Mesendoderm (in vitro differentiated cells): ENCODE measurements at regions not wholly inside any gene's neighbourhood (a gene's known extent, or its start where the extent isn't known, plus 50 kb on each side); places are given as distances from the start of the nearest gene placed in this dataset.
A peak's percentile ranks its signal among the peaks of the same experiment; 100 is the strongest.

ENCODE experiments used
- DNase-seq: peaks from one replicate; pipeline ENCODE4 v3.0.0; 2013
- H2AK5ac ChIP-seq: 2 replicates; pipeline ENCODE4 v1.6.1; 2013; ENCODE audit warnings: low read length, inconsistent platforms
- H2BK120ac ChIP-seq: 2 replicates; pipeline ENCODE4 v1.6.1; 2013; ENCODE audit warnings: low read depth, mild to moderate bottlenecking, low read length, moderate library complexity, mixed read lengths
- H2BK15ac ChIP-seq: replicated peaks from 2 replicates; pipeline ENCODE4 v1.6.1; 2013; ENCODE audit warnings: low read depth, mild to moderate bottlenecking, moderate library complexity
- H2BK5ac ChIP-seq: 2 replicates; pipeline ENCODE4 v1.6.1; 2013; ENCODE audit warnings: low read length, inconsistent platforms
- H3K18ac ChIP-seq: 2 replicates; pipeline ENCODE4 v1.6.1; 2013; ENCODE audit warnings: mild to moderate bottlenecking, low read length, mixed read lengths
- H3K23ac ChIP-seq: one replicate; pipeline ENCODE4 v1.6.1; 2013; ENCODE audit warnings: low read length
- H3K27ac ChIP-seq: 2 replicates; pipeline ENCODE4 v1.5.1; 2013; ENCODE audit warnings: low read depth, mild to moderate bottlenecking, inconsistent platforms, low read length, moderate library complexity
- H3K27me3 ChIP-seq: 2 replicates; pipeline ENCODE4 v1.6.1; 2013; ENCODE audit warnings: low read length, control low read depth, mild to moderate bottlenecking, inconsistent platforms; ENCODE audit not compliant: insufficient read depth, poor library complexity
- H3K36me3 ChIP-seq: 2 replicates; pipeline ENCODE4 v1.6.1; 2013; ENCODE audit warnings: low read length, inconsistent platforms; ENCODE audit not compliant: control insufficient read depth, insufficient read depth
- H3K4ac ChIP-seq: one replicate; pipeline ENCODE4 v1.6.1; 2013; ENCODE audit warnings: low read depth, mild to moderate bottlenecking, low read length, moderate library complexity
- H3K4me1 ChIP-seq: 2 replicates; pipeline ENCODE4 v1.6.1; 2013; ENCODE audit warnings: low read depth, low read length, inconsistent platforms; ENCODE audit not compliant: control insufficient read depth
- H3K4me2 ChIP-seq: 2 replicates; pipeline ENCODE4 v1.6.1; 2013; ENCODE audit warnings: low read length
- H3K4me3 ChIP-seq: 2 replicates; pipeline ENCODE4 v1.5.1; 2013; ENCODE audit warnings: mild to moderate bottlenecking, low read length
- H3K56ac ChIP-seq: one replicate; pipeline ENCODE4 v1.6.1; 2013; ENCODE audit warnings: low read length
- H3K79me1 ChIP-seq: 2 replicates; pipeline ENCODE4 v1.6.1; 2013; ENCODE audit warnings: low read length, inconsistent platforms
- H3K79me2 ChIP-seq: 2 replicates; pipeline ENCODE4 v1.6.1; 2013; ENCODE audit warnings: mild to moderate bottlenecking, low read length; ENCODE audit not compliant: control insufficient read depth, insufficient read depth
- H3K9ac ChIP-seq: 2 replicates; pipeline ENCODE4 v1.6.1; 2013; ENCODE audit warnings: low read length, inconsistent platforms
- H4K5ac ChIP-seq: one replicate; pipeline ENCODE4 v1.6.1; 2013; ENCODE audit warnings: low read length
- H4K8ac ChIP-seq: one replicate; pipeline ENCODE4 v1.6.1; 2013; ENCODE audit warnings: low read depth, mild to moderate bottlenecking, control low read depth, low read length, moderate library complexity
- WGBS: extraction: QIAGEN DNeasy Blood & Tissue Kit; methylation state at CpG from one replicate; pipeline ENCODE4 v1.1.7; 2013; ENCODE audit warnings: low lambda C conversion rate, missing lambda C conversion rate; ENCODE audit not compliant: insufficient coverage; ENCODE audit errors: extremely low coverage; 5-methylcytosine and 5-hydroxymethylcytosine counted together

GRCh38 chr17:53454337-53454736 lies 368.4 kb upstream of the KIF2B start:
- H3K4me1 ChIP-seq = no peaks in the 10 kb centered on the region
- H3K18ac ChIP-seq = no peak overlapping the region
- H2BK15ac ChIP-seq = no peak overlapping the region
- WGBS = no CpG with 5 or more reads among the region's 2 CpGs
- H4K5ac ChIP-seq = no peak overlapping the region
- no peaks in the 10 kb centered on the region for H3K79me2 ChIP-seq
- H3K79me1 ChIP-seq = no peaks in the 10 kb centered on the region
- no peak overlapping the region for H3K27ac ChIP-seq
- no peak overlapping the region for H3K4ac ChIP-seq
- H2BK5ac ChIP-seq = no peak overlapping the region
- no peaks in the 10 kb centered on the region for H3K36me3 ChIP-seq
- H3K4me3 ChIP-seq = no peak overlapping the region
- peak; percentile 8 for DNase-seq
- no peak overlapping the region for H3K9ac ChIP-seq
- no peak overlapping the region for H2BK120ac ChIP-seq
- H2AK5ac ChIP-seq = no peak overlapping the region
- H3K4me2 ChIP-seq = no peak overlapping the region
- no peak overlapping the region for H4K8ac ChIP-seq
- no peak overlapping the region for H3K56ac ChIP-seq
- H3K23ac ChIP-seq = no peak overlapping the region
- no peaks in the 10 kb centered on the region for H3K27me3 ChIP-seq

GRCh38 chr17:53449324-53449723 lies 373.4 kb upstream of the KIF2B start:
- Histone ChIP-seq H2BK120ac (no peak overlapping the region), H2AK5ac (no peak overlapping the region), H3K56ac (no peak overlapping the region), H2BK15ac (no peak overlapping the region), H3K79me1 (no peaks in the 10 kb centered on the region), H2BK5ac (no peak overlapping the region), H3K36me3 (no peaks in the 10 kb centered on the region), H3K23ac (no peak overlapping the region), H3K27me3 (no peaks in the 10 kb centered on the region), H4K5ac (no peak overlapping the region), H3K79me2 (no peaks in the 10 kb centered on the region), H4K8ac (no peak overlapping the region), H3K27ac (no peak overlapping the region), H3K4ac (no peak overlapping the region), H3K18ac (no peak overlapping the region), H3K4me3 (no peak overlapping the region), H3K9ac (no peak overlapping the region), H3K4me2 (no peak overlapping the region), H3K4me1 (no peaks in the 10 kb centered on the region)
- WGBS = no CpG with 5 or more reads among the region's 4 CpGs
- no peak for DNase-seq

- Histone ChIP-seq H3K4me1 (no peaks in the 10 kb centered on the region), H2BK15ac (no peak overlapping the region)
- no CpG with 5 or more reads among the region's 1 CpG for WGBS
These were observed 393.8 kb upstream of the KIF2B start for GRCh38 chr17:53428913-53429312.

GRCh38 chr17:53426505-53426904 lies 396.2 kb upstream of the KIF2B start:
- no CpG with 5 or more reads among the region's 3 CpGs for WGBS
- Histone ChIP-seq H3K4me2 (no peak overlapping the region), H3K27ac (no peak overlapping the region), H3K4me3 (no peak overlapping the region), H3K23ac (no peak overlapping the region), H3K79me2 (no peaks in the 10 kb centered on the region), H3K27me3 (no peaks in the 10 kb centered on the region), H2BK15ac (no peak overlapping the region), H2BK5ac (no peak overlapping the region), H3K4ac (no peak overlapping the region), H2BK120ac (no peak overlapping the region), H2AK5ac (no peak overlapping the region), H3K4me1 (no peaks in the 10 kb centered on the region), H4K5ac (no peak overlapping the region), H4K8ac (no peak overlapping the region), H3K18ac (no peak overlapping the region), H3K36me3 (no peaks in the 10 kb centered on the region), H3K79me1 (no peaks in the 10 kb centered on the region), H3K56ac (no peak overlapping the region), H3K9ac (no peak overlapping the region)
- no peak for DNase-seq

More at GRCh38 chr17:53428913-53429312, 393.8 kb upstream of the KIF2B start:
- Histone ChIP-seq H3K56ac (no peak overlapping the region), H2BK5ac (no peak overlapping the region), H3K4me3 (no peak overlapping the region), H3K4me2 (no peak overlapping the region), H3K79me2 (no peaks in the 10 kb centered on the region), H3K36me3 (no peaks in the 10 kb centered on the region), H3K4ac (no peak overlapping the region), H2BK120ac (no peak overlapping the region), H4K8ac (no peak overlapping the region), H4K5ac (no peak overlapping the region), H3K27ac (no peak overlapping the region), H2AK5ac (no peak overlapping the region), H3K18ac (no peak overlapping the region), H3K27me3 (no peaks in the 10 kb centered on the region), H3K79me1 (no peaks in the 10 kb centered on the region), H3K23ac (no peak overlapping the region), H3K9ac (no peak overlapping the region)
- DNase-seq = no peak

- no peak overlapping the region for H3K18ac ChIP-seq
- H3K79me2 ChIP-seq = no peaks in the 10 kb centered on the region
- no peaks in the 10 kb centered on the region for H3K4me1 ChIP-seq
- no peak overlapping the region for H3K23ac ChIP-seq
- H3K56ac ChIP-seq = no peak overlapping the region
- H4K5ac ChIP-seq = no peak overlapping the region
- H3K4me3 ChIP-seq = no peak overlapping the region
- H3K9ac ChIP-seq = no peak overlapping the region
- no peak overlapping the region for H2BK5ac ChIP-seq
- no peak overlapping the region for H4K8ac ChIP-seq
- DNase-seq = no peak
- H2BK15ac ChIP-seq = no peak overlapping the region
- no peaks in the 10 kb centered on the region for H3K27me3 ChIP-seq
- no peak overlapping the region for H3K27ac ChIP-seq
- H3K4ac ChIP-seq = no peak overlapping the region
- H3K79me1 ChIP-seq = no peaks in the 10 kb centered on the region
- H2AK5ac ChIP-seq = no peak overlapping the region
- H3K36me3 ChIP-seq = no peaks in the 10 kb centered on the region
- H2BK120ac ChIP-seq = no peak overlapping the region
- no CpG with 5 or more reads among the region's 4 CpGs for WGBS
- H3K4me2 ChIP-seq = no peak overlapping the region
These were observed 402.6 kb upstream of the KIF2B start for GRCh38 chr17:53420035-53420641.

- H4K8ac ChIP-seq = no peak overlapping the region
- H3K27ac ChIP-seq = no peak overlapping the region
- H2BK15ac ChIP-seq = no peak overlapping the region
- no peak overlapping the region for H4K5ac ChIP-seq
- H3K79me2 ChIP-seq = no peaks in the 10 kb centered on the region
- no peak overlapping the region for H3K4ac ChIP-seq
- H2BK120ac ChIP-seq = no peak overlapping the region
- no peak for DNase-seq
- H3K56ac ChIP-seq = no peak overlapping the region
- H3K23ac ChIP-seq = no peak overlapping the region
- H3K18ac ChIP-seq = no peak overlapping the region
- H3K4me2 ChIP-seq = no peak overlapping the region
- H3K9ac ChIP-seq = no peak overlapping the region
- H2AK5ac ChIP-seq = no peak overlapping the region
- H3K36me3 ChIP-seq = no peaks in the 10 kb centered on the region
- no peaks in the 10 kb centered on the region for H3K27me3 ChIP-seq
- WGBS = no CpG with 5 or more reads among the region's 2 CpGs
- H2BK5ac ChIP-seq = no peak overlapping the region
- no peak overlapping the region for H3K4me3 ChIP-seq
- no peaks in the 10 kb centered on the region for H3K79me1 ChIP-seq
- H3K4me1 ChIP-seq = no peaks in the 10 kb centered on the region
These were observed 413.1 kb upstream of the KIF2B start for GRCh38 chr17:53409588-53409987.
